ENCODE measurements at regions not wholly inside any gene's neighbourhood (a gene's known extent, or its start where the extent isn't known, plus 50 kb on each side); places are given as distances from the start of the nearest gene placed in this dataset.
A peak's percentile ranks its signal among the peaks of the same experiment; 100 is the strongest.

- H3K27ac Mint-ChIP-seq = no peak overlapping the region
These were observed 200.1 kb upstream of the VCX3A start for GRCh38 chrX:6734844-6735634.

GRCh38 chrX:6732101-6732500, 197.2 kb upstream of the VCX3A start:
- Mint-ChIP-seq H3K27me3 (ENCODE audit: low read depth, poor library complexity) (no peaks in the 10 kb centered on the region), H3K27ac (no peak overlapping the region), H3K4me3 (no peak overlapping the region), H3K9me3 (no peaks in the 10 kb centered on the region), H3K4me1 (peaks cover 16% of the 10 kb centered on the region), H3K36me3 (ENCODE audit: low read depth) (no peaks in the 10 kb centered on the region)
- TF ChIP-seq CTCF (IDR thresholded peaks at IDR 0.05) = no peak
- no peak for DNase-seq

More at GRCh38 chrX:6734844-6735634, 200.1 kb upstream of the VCX3A start:
- no peak for TF ChIP-seq CTCF (IDR thresholded peaks at IDR 0.05)
- no peak overlapping the region for H3K4me3 Mint-ChIP-seq
- no peaks in the 10 kb centered on the region for H3K27me3 Mint-ChIP-seq (ENCODE audit: low read depth, poor library complexity)
- DNase-seq = no peak
- H3K9me3 Mint-ChIP-seq = no peaks in the 10 kb centered on the region
- no peaks in the 10 kb centered on the region for H3K36me3 Mint-ChIP-seq (ENCODE audit: low read depth)
- H3K4me1 Mint-ChIP-seq = peaks cover 8% of the 10 kb centered on the region

- Mint-ChIP-seq H3K4me1 (peaks cover 16% of the 10 kb centered on the region), H3K36me3 (ENCODE audit: low read depth) (no peaks in the 10 kb centered on the region), H3K9me3 (no peaks in the 10 kb centered on the region), H3K27ac (peak overlapping the region; percentile 7), H3K27me3 (ENCODE audit: low read depth, poor library complexity) (no peaks in the 10 kb centered on the region), H3K4me3 (no peak overlapping the region)
- no peak for TF ChIP-seq CTCF (IDR thresholded peaks at IDR 0.05)
- DNase-seq = no peak
These were observed 194.7 kb upstream of the VCX3A start for GRCh38 chrX:6729626-6730025.

- no peak overlapping the region for H3K4me3 Mint-ChIP-seq
These were observed 183.8 kb upstream of the VCX3A start for GRCh38 chrX:6718766-6719165.

GRCh38 chrX:6708676-6709380, 173.9 kb upstream of the VCX3A start:
- DNase-seq = no peak
- no peaks in the 10 kb centered on the region for H3K9me3 Mint-ChIP-seq
- no peak for TF ChIP-seq CTCF (IDR thresholded peaks at IDR 0.05)
- no peaks in the 10 kb centered on the region for H3K27me3 Mint-ChIP-seq (ENCODE audit: low read depth, poor library complexity)
- H3K36me3 Mint-ChIP-seq (ENCODE audit: low read depth) = no peaks in the 10 kb centered on the region
- no peak overlapping the region for H3K4me3 Mint-ChIP-seq
- no peak overlapping the region for H3K27ac Mint-ChIP-seq
- no peaks in the 10 kb centered on the region for H3K4me1 Mint-ChIP-seq

More at GRCh38 chrX:6718766-6719165, 183.8 kb upstream of the VCX3A start:
- Mint-ChIP-seq H3K4me1 (no peaks in the 10 kb centered on the region), H3K27ac (no peak overlapping the region), H3K9me3 (no peaks in the 10 kb centered on the region), H3K27me3 (ENCODE audit: low read depth, poor library complexity) (peaks cover 4% of the 10 kb centered on the region), H3K36me3 (ENCODE audit: low read depth) (no peaks in the 10 kb centered on the region)
- DNase-seq = no peak
- TF ChIP-seq CTCF (IDR thresholded peaks at IDR 0.05) = no peak

Measured in nephron progenitor cell (in vitro differentiated cells).